GM12878 (cell line): ENCODE measurements at regions not wholly inside any gene's neighbourhood (a gene's known extent, or its start where the extent isn't known, plus 50 kb on each side); places are given as distances from the start of the nearest gene placed in this dataset.
"Not testable (repeated sequence)": the region's sequence is repeated elsewhere in the genome, so short reads cannot be mapped to it uniquely, and the experiment has no call there.

Source experiments
- ATAC-seq: fragments of 200-7000 bp; cut with Tn5 transposase; 3 replicates; pipeline ENCODE4 v1.9.1; 2020; ENCODE audit warnings: mild to moderate bottlenecking, moderate library complexity
- BruUV-seq: library from RNA; stranded (reverse); fragments of 400-500 nt; replicated peaks from 2 replicates; lab custom pipeline; 2021; lab: Mats Ljungman, UMichigan
- CTCF ChIA-PET: fragments of 300-600 bp; sonication (Branson Sonifier 250); formaldehyde crosslinking; extraction: SDS; loops from one replicate; lab custom pipeline; 2021; ENCODE audit warnings: inconsistent platforms; lab: Yijun Ruan, JAX
- POLR2A ChIA-PET: fragments of 350-600 bp; formaldehyde crosslinking; extraction: SDS; loops from one replicate; lab custom pipeline; 2021; ENCODE audit warnings: inconsistent platforms; lab: Charles Lee
- RAD21 ChIA-PET: fragments of 300-600 bp; sonication (Branson Sonifier 250); formaldehyde crosslinking; loops from one replicate; lab custom pipeline; 2023; ENCODE audit warnings: antibody characterized with exemption; ENCODE audit not compliant: unreplicated experiment; lab: Charles Lee
- SMC1A ChIA-PET: fragments of 300-600 bp; sonication (Branson Sonifier 250); formaldehyde crosslinking; loops from one replicate; lab custom pipeline; 2023; ENCODE audit not compliant: unreplicated experiment, uncharacterized antibody; lab: Charles Lee
- DNase-seq: peaks from one replicate; pipeline ENCODE4 v3.0.0-alpha.2; 2011; ENCODE audit warnings: low read depth, low spot score
- FAIRE-seq: peaks from 3 replicates; lab custom pipeline; 2011; peaks lifted over from hg19 to GRCh38; lab: Jason Lieb, UNC
- H2AFZ ChIP-seq: 2 replicates; pipeline ENCODE4 v1.6.0; 2011; ENCODE audit warnings: low read depth, low read length, control low read depth; ENCODE audit not compliant: control insufficient read depth
- H3K27ac ChIP-seq: 2 replicates; pipeline ENCODE4 v1.5.1; 2011; ENCODE audit warnings: control low read depth; ENCODE audit not compliant: control insufficient read depth, insufficient read depth
- H3K27me3 ChIP-seq, 2 experiments: replicated peaks in 1 of 2; 2 replicates each; pipeline versions ENCODE4 v1.6.0 to v1.6.1; 2011; ENCODE audit warnings: low read length in 1 of 2; ENCODE audit not compliant: control insufficient read depth in 2 of 2, insufficient read depth in 2 of 2
- H3K36me3 ChIP-seq, 2 experiments: 2 replicates each; pipeline ENCODE4 v1.5.1; 2011; ENCODE audit warnings: low read length in 1 of 2; ENCODE audit not compliant: control insufficient read depth in 2 of 2, insufficient read depth in 2 of 2
- H3K4me1 ChIP-seq: 2 replicates; pipeline ENCODE4 v1.6.1; 2011; ENCODE audit warnings: mild to moderate bottlenecking, low read length, moderate library complexity, mixed read lengths; ENCODE audit not compliant: control insufficient read depth, insufficient read depth
- H3K4me2 ChIP-seq: 2 replicates; pipeline ENCODE4 v1.6.0; 2011; ENCODE audit warnings: control low read depth; ENCODE audit not compliant: control insufficient read depth, insufficient read depth
- H3K4me3 ChIP-seq: fragments of 200-600 bp; sonication (generic); 2 replicates; pipeline ENCODE4 v1.5.1; 2016
- H3K79me2 ChIP-seq: 2 replicates; pipeline ENCODE4 v1.6.0; 2011; ENCODE audit warnings: low read length; ENCODE audit not compliant: control insufficient read depth, insufficient read depth
- H3K9ac ChIP-seq: 2 replicates; pipeline ENCODE4 v1.8.0; 2011; ENCODE audit warnings: low read length, control low read depth, mixed read lengths; ENCODE audit not compliant: control insufficient read depth, insufficient read depth
- H3K9me3 ChIP-seq: replicated peaks from 3 replicates; pipeline ENCODE4 v1.5.1; 2011; ENCODE audit warnings: mild to moderate bottlenecking, low read length; ENCODE audit not compliant: control insufficient read depth, insufficient read depth
- H4K20me1 ChIP-seq: 2 replicates; pipeline ENCODE4 v1.6.0; 2011; ENCODE audit not compliant: control insufficient read depth, insufficient read depth
- WGBS: methylation state at CpG from one replicate; pipeline ENCODE4 v1.1.6; 2016; ENCODE audit warnings: low lambda C conversion rate; ENCODE audit not compliant: insufficient replicate concordance, insufficient coverage; ENCODE audit errors: missing lambda C conversion rate; 5-methylcytosine and 5-hydroxymethylcytosine counted together
- in situ Hi-C: fragments of 300-500 bp; cut with MboI; formaldehyde crosslinking; loops from 9 replicates; pipeline ENCODE4 v1.14.3; 2018; ENCODE audit warnings: mixed read lengths
- intact Hi-C: fragments of 100-400 bp; cut with micrococcal nuclease; formaldehyde crosslinking; loops from one replicate; pipeline ENCODE4 v1.14.2; 2022; ENCODE audit not compliant: unreplicated experiment

- H3K27me3 ChIP-seq, H3K79me2 ChIP-seq, SMC1A ChIA-PET, H3K9ac ChIP-seq, H4K20me1 ChIP-seq, H3K9me3 ChIP-seq, DNase-seq, H3K4me1 ChIP-seq, H3K4me3 ChIP-seq, H3K4me2 ChIP-seq, H2AFZ ChIP-seq, H3K27ac ChIP-seq, BruUV-seq, RAD21 ChIA-PET, FAIRE-seq, in situ Hi-C loops, POLR2A ChIA-PET, H3K36me3 ChIP-seq, intact Hi-C loops: not testable (repeated sequence)
- peak; percentile 65 for ATAC-seq
- no CpG with 5 or more reads among the region's 4 CpGs for WGBS
- CTCF ChIA-PET, result interaction anchor here (1.0 kb wide), 1 partner anchor 54 kb away, joined by 4 read pairs; no protein-coding TSS in a partner anchor
Measured at GRCh38 chr16:33601029-33601428, 141.6 kb downstream of the TP53TG3F start.

GRCh38 chr16:33623535-33624077 is 164.2 kb downstream of the TP53TG3F start:
- in situ Hi-C loops, FAIRE-seq, intact Hi-C loops, H3K4me3 ChIP-seq, H2AFZ ChIP-seq, CTCF ChIA-PET, H3K27me3 ChIP-seq, SMC1A ChIA-PET, H3K4me2 ChIP-seq, ATAC-seq, H4K20me1 ChIP-seq, BruUV-seq, H3K9me3 ChIP-seq, H3K27ac ChIP-seq, H3K9ac ChIP-seq, H3K36me3 ChIP-seq, H3K79me2 ChIP-seq, H3K4me1 ChIP-seq, RAD21 ChIA-PET, DNase-seq: not testable (repeated sequence)
- POLR2A ChIA-PET, result interaction anchor here (0.6 kb wide), 1 partner anchor 14 kb away, joined by 3 read pairs; no protein-coding TSS in a partner anchor
- 0% methylated on average over 2 of the region's 4 CpGs for WGBS
